Thyroid gland (tissue), 4 donors: ENCODE measurements at regions not wholly inside any gene's neighbourhood (a gene's known extent, or its start where the extent isn't known, plus 50 kb on each side); places are given as distances from the start of the nearest gene placed in this dataset.
"Not testable (repeated sequence)": the region's sequence is repeated elsewhere in the genome, so short reads cannot be mapped to it uniquely, and the experiment has no call there.

Source experiments
- DNase-seq, 2 donors: peaks; one replicate each; pipeline ENCODE4 v3.0.0-alpha.2; 2019
- H3K27ac ChIP-seq, 3 donors: fragments of 200-600 bp; sonication (generic); 1 replicate in 2 of 3; 2 replicates in 1 of 3; pipeline ENCODE4 v1.5.1; 2016 to 2019; ENCODE audit warnings: mild to moderate bottlenecking in 1 of 3, moderate library complexity in 1 of 3
- H3K27me3 ChIP-seq: fragments of 200-600 bp; sonication (generic); one replicate; pipeline ENCODE4 v1.5.1; 2019
- H3K36me3 ChIP-seq, 2 donors: fragments of 200-600 bp; sonication (generic); one replicate each; pipeline ENCODE4 v1.5.1; 2016 to 2019
- H3K4me1 ChIP-seq, 2 donors: fragments of 200-600 bp; sonication (generic); one replicate each; pipeline ENCODE4 v1.5.1; 2017 to 2019
- H3K4me3 ChIP-seq, 3 donors: fragments of 200-600 bp; sonication (generic); replicated peaks in 1 of 3; 1 replicate in 2 of 3; 2 replicates in 1 of 3; pipeline ENCODE4 v1.5.1; 2016; ENCODE audit warnings: mild to moderate bottlenecking in 1 of 3
- H3K9me3 ChIP-seq: fragments of 200-600 bp; sonication (generic); one replicate; pipeline ENCODE4 v1.5.1; 2017
- POLR2A ChIP-seq, 2 donors: fragments of 450-650 bp; IDR thresholded peaks; one replicate each; pipeline ENCODE4 v1.6.1; 2017; ENCODE audit warnings: antibody characterized with exemption in 2 of 2, mild to moderate bottlenecking in 2 of 2, moderate library complexity in 1 of 2
- WGBS, 2 donors: methylation state at CpG; one replicate each; pipeline ENCODE4 v1.1.5; 2017; 5-methylcytosine and 5-hydroxymethylcytosine counted together
- intact Hi-C: fragments of 100-400 bp; cut with DNase I; formaldehyde crosslinking; loops from one replicate; pipeline ENCODE4 v1.15.1; 2023
- TF ChIP-seq, protein P1 (sequence below), 6 experiments: fragments of 200-600 bp in 3 of 6; fragments of 450-650 bp in 3 of 6; sonication (generic) in 3 of 6; IDR thresholded peaks; one replicate each; pipeline ENCODE4 v1.5.1; 2016 to 2019; ENCODE audit warnings: antibody characterized with exemption in 6 of 6, mild to moderate bottlenecking in 2 of 6, inconsistent platforms in 1 of 6, moderate library complexity in 1 of 6

- Histone ChIP-seq H3K4me3 (no peak overlapping the region), H3K9me3 (no peaks in the 10 kb centered on the region), H3K27ac (no peak overlapping the region), H3K36me3 (no peaks in the 10 kb centered on the region), H3K27me3 (no peaks in the 10 kb centered on the region), H3K4me1 (peaks cover 1 to 9% of the 10 kb centered on the region in 2 donors)
- 72 to 76% methylated on average over 6 of the region's 6 CpGs for WGBS, 2 donors
- intact Hi-C loops: no loop called here
- TF ChIP-seq POLR2A (IDR thresholded peaks at IDR 0.05): no peak
- TF ChIP-seq, protein P1, sequence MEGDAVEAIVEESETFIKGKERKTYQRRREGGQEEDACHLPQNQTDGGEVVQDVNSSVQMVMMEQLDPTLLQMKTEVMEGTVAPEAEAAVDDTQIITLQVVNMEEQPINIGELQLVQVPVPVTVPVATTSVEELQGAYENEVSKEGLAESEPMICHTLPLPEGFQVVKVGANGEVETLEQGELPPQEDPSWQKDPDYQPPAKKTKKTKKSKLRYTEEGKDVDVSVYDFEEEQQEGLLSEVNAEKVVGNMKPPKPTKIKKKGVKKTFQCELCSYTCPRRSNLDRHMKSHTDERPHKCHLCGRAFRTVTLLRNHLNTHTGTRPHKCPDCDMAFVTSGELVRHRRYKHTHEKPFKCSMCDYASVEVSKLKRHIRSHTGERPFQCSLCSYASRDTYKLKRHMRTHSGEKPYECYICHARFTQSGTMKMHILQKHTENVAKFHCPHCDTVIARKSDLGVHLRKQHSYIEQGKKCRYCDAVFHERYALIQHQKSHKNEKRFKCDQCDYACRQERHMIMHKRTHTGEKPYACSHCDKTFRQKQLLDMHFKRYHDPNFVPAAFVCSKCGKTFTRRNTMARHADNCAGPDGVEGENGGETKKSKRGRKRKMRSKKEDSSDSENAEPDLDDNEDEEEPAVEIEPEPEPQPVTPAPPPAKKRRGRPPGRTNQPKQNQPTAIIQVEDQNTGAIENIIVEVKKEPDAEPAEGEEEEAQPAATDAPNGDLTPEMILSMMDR (IDR thresholded peaks at IDR 0.05): no peak
- no peak for DNase-seq
These were observed 157.5 kb downstream of the C12orf75 start for GRCh38 chr12:105487963-105488362.

DNA sequence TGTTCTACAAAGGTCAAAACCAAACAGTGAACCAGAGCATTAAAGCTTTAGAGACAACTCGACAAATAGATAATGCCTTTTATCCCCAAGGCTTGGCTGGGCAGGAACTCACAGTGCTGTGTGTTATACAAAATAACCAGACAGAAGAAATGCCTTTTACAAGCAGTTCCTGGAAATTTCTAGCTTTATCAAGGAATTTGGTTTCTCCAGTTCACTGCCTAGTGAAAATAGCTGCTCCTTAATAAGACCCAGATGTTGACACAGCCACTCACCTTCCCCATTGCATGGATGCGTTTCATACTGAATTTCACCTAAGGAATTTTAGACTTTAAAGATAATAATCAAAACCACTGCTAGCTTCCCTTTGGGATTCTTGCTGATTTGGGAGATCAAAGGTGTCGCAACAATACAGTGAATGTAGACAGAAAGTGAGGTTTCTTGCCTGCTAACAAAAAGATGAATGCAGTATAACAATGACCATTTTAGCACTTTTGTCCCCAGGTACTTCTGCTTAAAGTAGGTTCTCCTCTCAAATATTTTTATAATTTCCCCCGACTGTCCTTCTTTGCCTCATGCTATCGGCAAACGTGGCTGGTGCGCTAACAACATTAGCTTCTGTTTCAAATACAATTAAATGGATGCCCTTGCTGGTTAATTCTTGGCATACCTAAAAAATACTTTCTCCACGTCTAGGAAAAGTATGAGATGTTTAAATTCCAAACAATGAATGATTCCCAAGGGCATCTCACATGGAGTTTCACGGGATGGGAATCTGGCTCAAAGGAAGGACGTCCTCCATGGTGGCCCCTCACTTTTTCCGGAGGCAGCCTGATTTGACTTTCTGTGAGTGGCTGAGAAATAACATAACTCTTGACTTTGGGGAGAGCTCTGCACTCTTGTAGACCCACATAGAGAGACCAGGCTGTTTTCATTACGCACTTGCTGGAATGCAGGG is 162.4 kb downstream of the C12orf75 start:
- DNase-seq: no peak
- no peak overlapping the region for H3K27ac ChIP-seq
- H3K4me1 ChIP-seq: peaks cover 6 to 10% of the 10 kb centered on the region in 2 donors
- intact Hi-C loops: no loop called here
- no peak overlapping the region for H3K4me3 ChIP-seq
- H3K27me3 ChIP-seq: no peaks in the 10 kb centered on the region
- no peaks in the 10 kb centered on the region for H3K9me3 ChIP-seq
- no peaks in the 10 kb centered on the region for H3K36me3 ChIP-seq
- TF ChIP-seq POLR2A (IDR thresholded peaks at IDR 0.05): no peak
- TF ChIP-seq, protein P1 (IDR thresholded peaks at IDR 0.05): no peak
- 42 to 47% methylated on average over 12 of the region's 12 CpGs for WGBS, 2 donors

DNA sequence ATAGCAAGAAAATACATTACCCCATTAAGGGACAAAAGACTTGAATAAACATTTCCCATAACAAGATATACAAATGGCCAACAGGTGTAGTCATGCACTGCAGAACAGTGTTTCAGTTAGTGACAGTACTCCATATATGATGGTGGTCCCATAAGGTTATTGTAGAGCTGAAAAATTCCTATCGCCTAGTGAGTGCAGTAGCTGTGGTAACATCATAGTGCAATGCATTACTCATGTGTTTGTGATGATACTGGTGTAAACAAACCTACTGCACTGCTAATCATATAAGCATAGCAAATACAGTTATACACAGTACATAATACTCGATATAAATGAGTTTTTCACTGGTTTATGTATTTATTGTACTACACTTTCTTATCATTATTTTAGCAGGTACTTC is 168.7 kb downstream of the C12orf75 start:
- Histone ChIP-seq H3K4me1 (no peaks in the 10 kb centered on the region), H3K27ac (no peak overlapping the region), H3K36me3 (no peaks in the 10 kb centered on the region), H3K4me3 (no peak overlapping the region), H3K27me3 (no peaks in the 10 kb centered on the region), H3K9me3 (no peaks in the 10 kb centered on the region)
- no peak for DNase-seq
- intact Hi-C loops: no loop called here
- 90 to 93% methylated on average over 2 of the region's 2 CpGs for WGBS, 2 donors
- TF ChIP-seq, protein P1 (IDR thresholded peaks at IDR 0.05): no peak
- no peak for TF ChIP-seq POLR2A (IDR thresholded peaks at IDR 0.05)

GRCh38 chr12:105500676-105501075 is 170.2 kb downstream of the C12orf75 start:
- H3K27ac ChIP-seq, H3K36me3 ChIP-seq, H3K27me3 ChIP-seq, DNase-seq, H3K4me3 ChIP-seq, intact Hi-C loops, H3K9me3 ChIP-seq, H3K4me1 ChIP-seq: not testable (repeated sequence)
- 90 to 97% methylated on average over 12 of the region's 12 CpGs for WGBS, 2 donors

DNA sequence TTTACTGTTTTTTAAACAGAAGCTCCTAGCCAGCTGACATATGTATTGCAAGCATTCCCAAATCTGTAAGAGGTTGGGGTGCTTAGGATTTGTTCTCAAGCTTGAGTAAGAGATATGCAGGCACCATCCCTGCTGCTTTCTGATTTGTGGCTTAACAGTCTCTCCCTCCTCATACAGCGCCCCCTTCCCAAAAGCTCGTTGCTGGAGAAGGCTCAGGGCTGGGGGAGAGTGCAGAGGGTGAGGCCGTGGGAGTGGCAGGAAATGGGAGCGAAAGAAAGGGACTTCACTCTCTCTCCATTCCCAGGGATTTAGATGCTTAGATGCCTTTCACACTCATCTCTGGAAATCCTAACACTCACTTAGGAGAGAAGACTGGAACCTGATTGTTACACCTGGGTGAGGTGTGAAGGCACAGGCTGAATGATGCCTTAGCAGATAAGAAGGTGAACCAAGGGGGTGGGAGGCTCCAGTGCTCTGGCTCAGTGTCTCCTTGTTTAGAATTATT is 172.0 kb downstream of the C12orf75 start:
- Histone ChIP-seq H3K27me3 (no peaks in the 10 kb centered on the region), H3K4me3 (no peak overlapping the region), H3K4me1 (no peaks in the 10 kb centered on the region), H3K27ac (no peak overlapping the region), H3K9me3 (no peaks in the 10 kb centered on the region), H3K36me3 (no peaks in the 10 kb centered on the region)
- DNase-seq: no peak
- WGBS, 2 donors: 51 to 72% methylated on average over 4 of the region's 4 CpGs
- intact Hi-C loops: no loop called here
- TF ChIP-seq, protein P1 (IDR thresholded peaks at IDR 0.05): no peak
